Chondrocyte (in vitro differentiated cells): ENCODE measurements at regions not wholly inside any gene's neighbourhood (a gene's known extent, or its start where the extent isn't known, plus 50 kb on each side); places are given as distances from the start of the nearest gene placed in this dataset.

Experiments used
- DNase-seq: peaks from one replicate; pipeline ENCODE4 v3.0.0; 2021; ENCODE audit warnings: mixed read lengths, low spot score
- H3K27ac Mint-ChIP-seq: one replicate; pipeline ENCODE4 v1.8.0; 2021; ENCODE audit warnings: mild to moderate bottlenecking, moderate library complexity, mixed read lengths; ENCODE audit not compliant: unreplicated experiment
- H3K27me3 Mint-ChIP-seq: 2 replicates; pipeline ENCODE4 v1.8.0; 2021; ENCODE audit warnings: low read depth, mixed read lengths
- H3K36me3 Mint-ChIP-seq: 2 replicates; pipeline ENCODE4 v1.8.0; 2021; ENCODE audit warnings: low read depth, mixed read lengths
- H3K4me1 Mint-ChIP-seq: 2 replicates; pipeline ENCODE4 v1.8.0; 2021; ENCODE audit warnings: low read depth, mild to moderate bottlenecking, mixed read lengths
- H3K4me3 Mint-ChIP-seq: one replicate; pipeline ENCODE4 v1.8.0; 2021; ENCODE audit warnings: mild to moderate bottlenecking, moderate library complexity, mixed read lengths; ENCODE audit not compliant: unreplicated experiment
- H3K9me3 Mint-ChIP-seq: 2 replicates; pipeline ENCODE4 v1.8.0; 2021; ENCODE audit warnings: low read depth, mixed read lengths
- TF ChIP-seq, protein P1 (sequence below): fragments of 200-600 bp; sonication (generic); IDR thresholded peaks from 2 replicates; pipeline ENCODE4 v1.5.0; 2021; ENCODE audit warnings: antibody characterized with exemption, mild to moderate bottlenecking, moderate library complexity

DNA sequence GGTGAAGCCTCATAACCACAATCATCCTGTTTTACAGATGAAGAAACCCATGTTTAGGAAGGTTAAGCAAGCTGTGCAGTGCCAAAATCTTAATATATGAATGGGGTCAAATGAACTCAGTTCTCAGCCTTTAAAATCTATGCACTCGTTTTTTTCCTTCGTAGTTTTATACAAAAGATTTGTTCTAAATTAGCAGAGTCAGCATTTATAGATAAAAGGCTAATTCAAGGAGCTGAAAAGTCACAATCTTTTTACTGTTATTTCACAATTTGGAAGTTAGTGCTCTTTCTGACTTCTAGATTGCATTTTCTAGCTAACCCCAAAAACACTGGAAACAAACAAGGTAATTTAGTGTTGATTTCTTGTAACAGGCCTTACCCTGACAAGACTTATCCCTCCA is 766.9 kb upstream of the ADGRL4 start:
- TF ChIP-seq, protein P1, sequence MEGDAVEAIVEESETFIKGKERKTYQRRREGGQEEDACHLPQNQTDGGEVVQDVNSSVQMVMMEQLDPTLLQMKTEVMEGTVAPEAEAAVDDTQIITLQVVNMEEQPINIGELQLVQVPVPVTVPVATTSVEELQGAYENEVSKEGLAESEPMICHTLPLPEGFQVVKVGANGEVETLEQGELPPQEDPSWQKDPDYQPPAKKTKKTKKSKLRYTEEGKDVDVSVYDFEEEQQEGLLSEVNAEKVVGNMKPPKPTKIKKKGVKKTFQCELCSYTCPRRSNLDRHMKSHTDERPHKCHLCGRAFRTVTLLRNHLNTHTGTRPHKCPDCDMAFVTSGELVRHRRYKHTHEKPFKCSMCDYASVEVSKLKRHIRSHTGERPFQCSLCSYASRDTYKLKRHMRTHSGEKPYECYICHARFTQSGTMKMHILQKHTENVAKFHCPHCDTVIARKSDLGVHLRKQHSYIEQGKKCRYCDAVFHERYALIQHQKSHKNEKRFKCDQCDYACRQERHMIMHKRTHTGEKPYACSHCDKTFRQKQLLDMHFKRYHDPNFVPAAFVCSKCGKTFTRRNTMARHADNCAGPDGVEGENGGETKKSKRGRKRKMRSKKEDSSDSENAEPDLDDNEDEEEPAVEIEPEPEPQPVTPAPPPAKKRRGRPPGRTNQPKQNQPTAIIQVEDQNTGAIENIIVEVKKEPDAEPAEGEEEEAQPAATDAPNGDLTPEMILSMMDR = no peak
- Mint-ChIP-seq H3K4me1 (no peaks in the 10 kb centered on the region), H3K27me3 (no peaks in the 10 kb centered on the region), H3K36me3 (no peaks in the 10 kb centered on the region), H3K4me3 (no peak overlapping the region), H3K9me3 (no peaks in the 10 kb centered on the region), H3K27ac (no peak overlapping the region)
- no peak for DNase-seq

DNA sequence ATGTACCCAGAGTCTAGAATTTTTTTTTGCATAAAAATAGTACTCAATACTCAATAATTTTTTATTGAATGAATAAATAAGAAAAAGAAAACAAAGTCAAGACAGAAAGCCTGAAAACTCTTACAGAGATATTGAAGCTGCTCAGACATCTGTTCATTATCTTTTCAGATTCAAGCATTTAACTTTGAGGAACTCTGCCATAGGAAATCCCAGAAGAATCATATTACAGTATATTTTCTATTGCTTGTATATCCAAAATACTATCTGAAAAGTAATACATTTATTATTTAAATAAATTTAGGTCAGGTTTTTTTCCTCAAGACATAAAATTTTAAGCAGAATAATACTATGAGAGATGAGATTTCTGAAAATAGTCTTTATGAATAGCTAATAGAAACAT is 755.9 kb upstream of the ADGRL4 start:
- TF ChIP-seq, protein P1 = no peak
- H3K4me3 Mint-ChIP-seq = no peak overlapping the region
- no peaks in the 10 kb centered on the region for H3K4me1 Mint-ChIP-seq

DNA sequence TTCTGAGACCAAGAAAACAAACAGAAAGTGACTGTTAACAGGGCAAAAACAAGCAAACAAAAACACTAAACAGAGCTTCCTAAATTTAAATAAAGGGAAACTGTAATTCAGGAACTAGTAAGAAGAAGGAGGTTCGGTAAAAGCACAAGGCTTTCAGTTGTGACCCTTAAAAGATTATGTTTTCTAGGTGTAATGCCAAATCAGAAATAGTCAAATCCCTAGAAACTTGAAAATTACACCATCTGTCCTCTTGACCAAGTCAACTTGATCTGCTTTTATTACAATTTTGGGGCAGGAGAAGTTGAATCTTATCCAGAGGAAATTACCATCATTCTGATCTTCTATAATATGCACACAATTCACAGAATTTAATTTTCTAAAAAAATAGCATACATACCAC is 754.0 kb upstream of the ADGRL4 start:
- peaks cover 4% of the 10 kb centered on the region for H3K9me3 Mint-ChIP-seq
- TF ChIP-seq, protein P1 = no peak
- H3K27me3 Mint-ChIP-seq = no peaks in the 10 kb centered on the region
- no peaks in the 10 kb centered on the region for H3K4me1 Mint-ChIP-seq
- H3K36me3 Mint-ChIP-seq = no peaks in the 10 kb centered on the region
- no peak overlapping the region for H3K27ac Mint-ChIP-seq
- DNase-seq = no peak
- no peak overlapping the region for H3K4me3 Mint-ChIP-seq

More for the DNA sequence above, 755.9 kb upstream of the ADGRL4 start:
- Mint-ChIP-seq H3K27ac (no peak overlapping the region), H3K36me3 (no peaks in the 10 kb centered on the region), H3K27me3 (no peaks in the 10 kb centered on the region), H3K9me3 (peaks cover 4% of the 10 kb centered on the region)
- no peak for DNase-seq

DNA sequence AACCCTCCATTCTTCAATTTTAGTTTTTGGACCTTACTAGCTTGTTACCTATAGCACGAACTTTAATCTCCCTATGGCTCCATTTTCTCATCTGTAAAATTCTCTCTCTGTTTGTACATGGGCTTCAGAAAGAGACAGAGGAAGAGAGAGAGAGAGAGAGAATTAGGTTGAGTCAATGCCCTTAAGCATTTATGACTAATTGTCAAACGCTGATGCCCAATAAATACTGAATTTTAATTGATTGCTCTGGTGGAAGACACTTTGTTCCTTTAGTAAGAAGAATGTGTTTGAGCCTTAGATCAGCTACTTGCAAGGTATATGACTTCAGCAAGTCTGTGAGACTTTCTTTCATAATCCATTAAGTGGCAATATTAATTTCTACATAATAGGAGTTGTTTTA is 743.1 kb upstream of the ADGRL4 start:
- no peak overlapping the region for H3K27ac Mint-ChIP-seq
- TF ChIP-seq, protein P1 = no peak
- H3K36me3 Mint-ChIP-seq = no peaks in the 10 kb centered on the region
- no peak for DNase-seq
- no peaks in the 10 kb centered on the region for H3K27me3 Mint-ChIP-seq
- no peaks in the 10 kb centered on the region for H3K4me1 Mint-ChIP-seq
- peaks cover 4% of the 10 kb centered on the region for H3K9me3 Mint-ChIP-seq
- H3K4me3 Mint-ChIP-seq = no peak overlapping the region

DNA sequence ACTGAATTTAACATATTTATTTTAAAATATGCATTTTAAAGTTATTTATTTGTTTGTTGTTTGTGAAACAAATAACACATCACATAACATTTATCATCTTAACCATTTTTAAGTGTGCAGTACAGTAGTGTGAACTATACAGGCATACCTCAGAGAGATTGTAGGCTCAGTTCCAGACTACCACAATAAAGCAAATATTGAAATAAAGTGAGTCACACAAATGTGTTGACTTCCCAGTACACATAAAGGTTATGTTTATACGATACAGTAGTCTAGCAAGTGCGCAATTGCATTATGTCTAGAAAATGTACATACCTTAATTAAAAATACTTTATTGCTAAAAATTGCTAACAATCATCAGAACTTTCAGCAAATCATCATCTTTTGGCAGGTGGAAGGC is 739.4 kb upstream of the ADGRL4 start:
- TF ChIP-seq, protein P1 = no peak
- Mint-ChIP-seq H3K27ac (no peak overlapping the region), H3K36me3 (no peaks in the 10 kb centered on the region), H3K9me3 (peaks cover 4% of the 10 kb centered on the region), H3K4me3 (no peak overlapping the region), H3K27me3 (no peaks in the 10 kb centered on the region), H3K4me1 (no peaks in the 10 kb centered on the region)
- DNase-seq = no peak
